ENCODE measurements at regions not wholly inside any gene's neighbourhood (a gene's known extent, or its start where the extent isn't known, plus 50 kb on each side); places are given as distances from the start of the nearest gene placed in this dataset.

DNA sequence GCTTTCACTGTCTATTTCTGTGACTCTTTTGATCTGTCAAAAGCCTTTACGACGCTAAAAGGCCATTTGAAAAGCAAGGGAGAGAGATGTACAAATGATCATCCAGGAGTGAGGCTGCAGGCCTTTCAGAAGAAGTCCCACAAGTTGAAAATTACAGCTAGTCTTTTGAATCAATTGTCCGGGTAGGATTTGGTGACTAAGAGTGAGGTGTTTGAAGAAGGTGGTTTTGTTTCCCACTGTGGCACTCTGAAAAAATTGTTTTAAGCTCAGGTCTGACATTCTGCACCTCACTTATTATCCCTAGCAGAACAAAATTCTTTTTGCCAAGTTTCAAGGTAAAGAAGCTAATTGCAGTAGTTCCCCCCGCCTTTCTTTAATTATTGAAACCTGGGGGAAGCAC, 50.8 kb upstream of the TMEM108 start:
- TF ChIP-seq, protein P1, sequence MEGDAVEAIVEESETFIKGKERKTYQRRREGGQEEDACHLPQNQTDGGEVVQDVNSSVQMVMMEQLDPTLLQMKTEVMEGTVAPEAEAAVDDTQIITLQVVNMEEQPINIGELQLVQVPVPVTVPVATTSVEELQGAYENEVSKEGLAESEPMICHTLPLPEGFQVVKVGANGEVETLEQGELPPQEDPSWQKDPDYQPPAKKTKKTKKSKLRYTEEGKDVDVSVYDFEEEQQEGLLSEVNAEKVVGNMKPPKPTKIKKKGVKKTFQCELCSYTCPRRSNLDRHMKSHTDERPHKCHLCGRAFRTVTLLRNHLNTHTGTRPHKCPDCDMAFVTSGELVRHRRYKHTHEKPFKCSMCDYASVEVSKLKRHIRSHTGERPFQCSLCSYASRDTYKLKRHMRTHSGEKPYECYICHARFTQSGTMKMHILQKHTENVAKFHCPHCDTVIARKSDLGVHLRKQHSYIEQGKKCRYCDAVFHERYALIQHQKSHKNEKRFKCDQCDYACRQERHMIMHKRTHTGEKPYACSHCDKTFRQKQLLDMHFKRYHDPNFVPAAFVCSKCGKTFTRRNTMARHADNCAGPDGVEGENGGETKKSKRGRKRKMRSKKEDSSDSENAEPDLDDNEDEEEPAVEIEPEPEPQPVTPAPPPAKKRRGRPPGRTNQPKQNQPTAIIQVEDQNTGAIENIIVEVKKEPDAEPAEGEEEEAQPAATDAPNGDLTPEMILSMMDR (IDR thresholded peaks at IDR 0.05) = no peak
- TF ChIP-seq EP300 (IDR thresholded peaks at IDR 0.05) = no peak
- no peak for TF ChIP-seq POLR2A (IDR thresholded peaks at IDR 0.05)
- TF ChIP-seq POLR2AphosphoS5 (IDR thresholded peaks at IDR 0.05) = no peak
